ENCODE measurements at regions not wholly inside any gene's neighbourhood (a gene's known extent, or its start where the extent isn't known, plus 50 kb on each side); places are given as distances from the start of the nearest gene placed in this dataset.

GRCh38 chr11:31995032-31995431 is 95.8 kb upstream of the RCN1 start:
- CTCF ChIA-PET: interaction anchor here (1.5 kb wide), 1 partner anchor 12 kb away, joined by 4 read pairs; no protein-coding TSS in a partner anchor
- Mint-ChIP-seq H3K27ac (no peak overlapping the region), H3K36me3 (ENCODE audit: low read depth) (no peaks in the 10 kb centered on the region), H3K4me1 (peaks cover 18% of the 10 kb centered on the region), H3K27me3 (no peaks in the 10 kb centered on the region), H3K9me3 (no peaks in the 10 kb centered on the region), H3K4me3 (no peak overlapping the region)
- no peak for DNase-seq
- POLR2A ChIA-PET: no interaction called here

- Mint-ChIP-seq H3K36me3 (ENCODE audit: low read depth) (no peaks in the 10 kb centered on the region), H3K4me3 (no peak overlapping the region), H3K27ac (no peak overlapping the region), H3K9me3 (no peaks in the 10 kb centered on the region), H3K27me3 (peaks cover 28% of the 10 kb centered on the region), H3K4me1 (no peaks in the 10 kb centered on the region)
- ChIA-PET POLR2A (no interaction called here), CTCF (no interaction called here)
- DNase-seq: no peak
Measured at GRCh38 chr11:31987118-31988005, 103.5 kb upstream of the RCN1 start.

- DNase-seq: no peak
- ChIA-PET CTCF (interaction anchor here (1.2 to 1.7 kb wide), 2 partner anchors 18 to 66 kb away, joined by 3 to 4 read pairs; no protein-coding TSS in a partner anchor), POLR2A (no interaction called here)
- Mint-ChIP-seq H3K4me3 (no peak overlapping the region), H3K36me3 (ENCODE audit: low read depth) (no peaks in the 10 kb centered on the region), H3K4me1 (no peaks in the 10 kb centered on the region), H3K27ac (no peak overlapping the region), H3K27me3 (peaks cover 31% of the 10 kb centered on the region), H3K9me3 (no peaks in the 10 kb centered on the region)
Measured at GRCh38 chr11:31986201-31986889, 104.5 kb upstream of the RCN1 start.

- Mint-ChIP-seq H3K4me1 (no peaks in the 10 kb centered on the region), H3K9me3 (no peaks in the 10 kb centered on the region), H3K27me3 (peaks cover 37% of the 10 kb centered on the region), H3K4me3 (no peak overlapping the region), H3K27ac (no peak overlapping the region), H3K36me3 (ENCODE audit: low read depth) (no peaks in the 10 kb centered on the region)
- DNase-seq: no peak
- ChIA-PET CTCF (no interaction called here), POLR2A (no interaction called here)
Measured at GRCh38 chr11:31981457-31981856, 109.4 kb upstream of the RCN1 start.

- H3K27me3 Mint-ChIP-seq: peaks cover 33% of the 10 kb centered on the region
- DNase-seq: no peak
- H3K36me3 Mint-ChIP-seq (ENCODE audit: low read depth): no peaks in the 10 kb centered on the region
- no peak overlapping the region for H3K27ac Mint-ChIP-seq
- ChIA-PET POLR2A (no interaction called here), CTCF (no interaction called here)
- no peak overlapping the region for H3K4me3 Mint-ChIP-seq
- H3K4me1 Mint-ChIP-seq: no peaks in the 10 kb centered on the region
- H3K9me3 Mint-ChIP-seq: no peaks in the 10 kb centered on the region
Measured at GRCh38 chr11:31977343-31977742, 113.5 kb upstream of the RCN1 start.

- no peaks in the 10 kb centered on the region for H3K4me1 Mint-ChIP-seq
- H3K4me3 Mint-ChIP-seq: no peak overlapping the region
- H3K36me3 Mint-ChIP-seq (ENCODE audit: low read depth): no peaks in the 10 kb centered on the region
- DNase-seq: no peak
- no peak overlapping the region for H3K27ac Mint-ChIP-seq
- no peaks in the 10 kb centered on the region for H3K9me3 Mint-ChIP-seq
- POLR2A ChIA-PET: no interaction called here
- CTCF ChIA-PET: interaction anchor here (0.9 to 1.8 kb wide), 2 partner anchors 16 to 17 kb away, joined by 4 to 6 read pairs; no protein-coding TSS in a partner anchor
- H3K27me3 Mint-ChIP-seq: peaks cover 20% of the 10 kb centered on the region
Measured at GRCh38 chr11:31974366-31975136, 116.3 kb upstream of the RCN1 start.

GRCh38 chr11:31973172-31973571 is 117.7 kb upstream of the RCN1 start:
- ChIA-PET POLR2A (interaction anchor here (1.2 kb wide), 1 partner anchor 19 kb away, joined by 3 read pairs; no protein-coding TSS in a partner anchor), CTCF (no interaction called here)
- Mint-ChIP-seq H3K9me3 (no peaks in the 10 kb centered on the region), H3K4me1 (no peaks in the 10 kb centered on the region), H3K27me3 (peaks cover 17% of the 10 kb centered on the region), H3K36me3 (ENCODE audit: low read depth) (no peaks in the 10 kb centered on the region), H3K4me3 (no peak overlapping the region), H3K27ac (no peak overlapping the region)
- no peak for DNase-seq

GRCh38 chr11:31972623-31973022 is 118.3 kb upstream of the RCN1 start:
- Mint-ChIP-seq H3K9me3 (no peaks in the 10 kb centered on the region), H3K36me3 (ENCODE audit: low read depth) (no peaks in the 10 kb centered on the region)

GRCh38 chr11:31969359-31969702 is 121.5 kb upstream of the RCN1 start:
- Mint-ChIP-seq H3K27ac (no peak overlapping the region), H3K36me3 (ENCODE audit: low read depth) (no peaks in the 10 kb centered on the region), H3K4me1 (no peaks in the 10 kb centered on the region), H3K4me3 (no peak overlapping the region), H3K9me3 (no peaks in the 10 kb centered on the region), H3K27me3 (no peaks in the 10 kb centered on the region)
- POLR2A ChIA-PET: no interaction called here
- no peak for DNase-seq
- CTCF ChIA-PET: interaction anchor here (0.7 to 1.5 kb wide), 2 partner anchors 9 to 11 kb away, joined by 3 to 7 read pairs; no protein-coding TSS in a partner anchor

More at GRCh38 chr11:31972623-31973022, 118.3 kb upstream of the RCN1 start:
- H3K27me3 Mint-ChIP-seq: peaks cover 13% of the 10 kb centered on the region
- no peaks in the 10 kb centered on the region for H3K4me1 Mint-ChIP-seq
- ChIA-PET POLR2A (interaction anchor here (1.2 kb wide), 1 partner anchor 20 kb away, joined by 3 read pairs; no protein-coding TSS in a partner anchor), CTCF (no interaction called here)
- no peak overlapping the region for H3K27ac Mint-ChIP-seq
- H3K4me3 Mint-ChIP-seq: no peak overlapping the region
- DNase-seq: no peak

GRCh38 chr11:31968461-31969358 is 122.2 kb upstream of the RCN1 start:
- H3K4me3 Mint-ChIP-seq: no peak overlapping the region
- no peaks in the 10 kb centered on the region for H3K4me1 Mint-ChIP-seq
- H3K9me3 Mint-ChIP-seq: no peaks in the 10 kb centered on the region
- DNase-seq: no peak
- ChIA-PET POLR2A (no interaction called here), CTCF (interaction anchor here (0.7 to 1.5 kb wide), 2 partner anchors 8 to 11 kb away, joined by 3 to 7 read pairs; no protein-coding TSS in a partner anchor)
- no peaks in the 10 kb centered on the region for H3K27me3 Mint-ChIP-seq
- H3K36me3 Mint-ChIP-seq (ENCODE audit: low read depth): no peaks in the 10 kb centered on the region
- no peak overlapping the region for H3K27ac Mint-ChIP-seq

- POLR2A ChIA-PET: no interaction called here
- no peak for DNase-seq
- Mint-ChIP-seq H3K9me3 (no peaks in the 10 kb centered on the region), H3K4me1 (no peaks in the 10 kb centered on the region), H3K27me3 (no peaks in the 10 kb centered on the region), H3K36me3 (ENCODE audit: low read depth) (no peaks in the 10 kb centered on the region), H3K4me3 (no peak overlapping the region), H3K27ac (no peak overlapping the region)
- CTCF ChIA-PET: interaction anchor here (2.0 kb wide), 1 partner anchor 9 kb away, joined by 6 read pairs; no protein-coding TSS in a partner anchor
Measured at GRCh38 chr11:31967404-31968130, 123.3 kb upstream of the RCN1 start.

GRCh38 chr11:31966846-31967245 is 124.0 kb upstream of the RCN1 start:
- Mint-ChIP-seq H3K4me3 (no peak overlapping the region), H3K4me1 (no peaks in the 10 kb centered on the region), H3K9me3 (no peaks in the 10 kb centered on the region), H3K27me3 (no peaks in the 10 kb centered on the region), H3K27ac (no peak overlapping the region), H3K36me3 (ENCODE audit: low read depth) (no peaks in the 10 kb centered on the region)
- CTCF ChIA-PET: interaction anchor here (2.0 kb wide), 1 partner anchor 9 kb away, joined by 6 read pairs; no protein-coding TSS in a partner anchor
- POLR2A ChIA-PET: no interaction called here
- no peak for DNase-seq

Measured in activated CD4-positive, alpha-beta memory T cell treated with anti-CD3 and anti-CD28 coated beads, Interleukin-2, amount 10 ng/mL, durations not matched to agents 7 days and 5 days (primary cell).